Liver (tissue), 8 donors: ENCODE measurements at regions not wholly inside any gene's neighbourhood (a gene's known extent, or its start where the extent isn't known, plus 50 kb on each side); places are given as distances from the start of the nearest gene placed in this dataset.

ENCODE experiments used
- DNase-seq: peaks from one replicate; pipeline ENCODE4 v3.0.0-alpha.2; 2017; ENCODE audit warnings: low spot score
- H3K27ac ChIP-seq, 2 donors: one replicate each; pipeline ENCODE4 v1.7.0; 2013; ENCODE audit warnings: inconsistent platforms in 2 of 2, low read length in 2 of 2, control low read depth in 1 of 2, low read depth in 1 of 2, mild to moderate bottlenecking in 1 of 2
- H3K27me3 ChIP-seq, 4 donors: one replicate each; pipeline versions ENCODE4 v1.6.1 to v1.7.0; 2013; ENCODE audit warnings: low read length in 3 of 4, inconsistent platforms in 1 of 4, mild to moderate bottlenecking in 1 of 4, moderate library complexity in 1 of 4; ENCODE audit not compliant: control insufficient read depth in 4 of 4, insufficient read depth in 4 of 4
- H3K36me3 ChIP-seq, 4 donors: one replicate each; pipeline versions ENCODE4 v1.6.1 to v1.7.0; 2013; ENCODE audit warnings: low read length in 3 of 4, mild to moderate bottlenecking in 3 of 4, low read depth in 1 of 4, moderate library complexity in 1 of 4; ENCODE audit not compliant: control insufficient read depth in 4 of 4, insufficient read depth in 3 of 4
- H3K4me1 ChIP-seq, 4 donors: one replicate each; pipeline versions ENCODE4 v1.6.1 to v1.7.0; 2013; ENCODE audit warnings: low read length in 3 of 4, mild to moderate bottlenecking in 3 of 4, moderate library complexity in 1 of 4; ENCODE audit not compliant: control insufficient read depth in 4 of 4, insufficient read depth in 4 of 4
- H3K4me3 ChIP-seq, 3 donors: one replicate each; pipeline versions ENCODE4 v1.6.1 to v1.7.0; 2013; ENCODE audit warnings: low read length in 3 of 3, control low read depth in 1 of 3, low read depth in 1 of 3, mild to moderate bottlenecking in 1 of 3
- H3K9ac ChIP-seq, 2 donors: one replicate each; pipeline ENCODE4 v1.7.0; 2013; ENCODE audit warnings: low read length in 2 of 2, mild to moderate bottlenecking in 2 of 2, moderate library complexity in 2 of 2, control low read depth in 1 of 2, low read depth in 1 of 2
- H3K9me3 ChIP-seq, 4 donors: one replicate each; pipeline versions ENCODE4 v1.6.1 to v1.7.0; 2013; ENCODE audit warnings: low read length in 3 of 4; ENCODE audit not compliant: control insufficient read depth in 4 of 4
- CTCF ChIP-seq: fragments of 150-350 bp; IDR thresholded peaks from 2 replicates; pipeline ENCODE4 v1.5.1; 2017; ENCODE audit warnings: improper control_type of control experiment, low read depth, low read length; ENCODE audit not compliant: missing input control
- EGR1 ChIP-seq, 2 donors: IDR thresholded peaks; 2 replicates each; pipeline ENCODE4 v1.6.1; 2016 to 2018; ENCODE audit warnings: antibody characterized with exemption in 2 of 2, low read depth in 2 of 2
- FOXA1 ChIP-seq: IDR thresholded peaks from 2 replicates; pipeline ENCODE4 v1.6.1; 2016; ENCODE audit warnings: antibody characterized with exemption
- FOXA2 ChIP-seq: IDR thresholded peaks from 2 replicates; pipeline ENCODE4 v1.6.1; 2016; ENCODE audit warnings: antibody characterized with exemption
- GABPA ChIP-seq, 2 donors: IDR thresholded peaks in 1 of 2; conservative IDR thresholded peaks in 1 of 2; 2 replicates each; pipeline ENCODE4 v1.6.1; 2016; ENCODE audit warnings: antibody characterized with exemption in 2 of 2, mild to moderate bottlenecking in 1 of 2, moderate library complexity in 1 of 2
- HNF4A ChIP-seq, 2 donors: conservative IDR thresholded peaks; 2 replicates each; pipeline ENCODE4 v1.6.1; 2016; ENCODE audit warnings: antibody characterized with exemption in 2 of 2, mild to moderate bottlenecking in 2 of 2
- HNF4G ChIP-seq: IDR thresholded peaks from 2 replicates; pipeline ENCODE4 v1.6.1; 2016; ENCODE audit warnings: antibody characterized with exemption
- JUND ChIP-seq, 2 donors: IDR thresholded peaks; 2 replicates each; pipeline ENCODE4 v1.6.1; 2016; ENCODE audit warnings: antibody characterized with exemption in 2 of 2
- MAX ChIP-seq: IDR thresholded peaks from 2 replicates; pipeline ENCODE4 v1.6.1; 2016; ENCODE audit warnings: antibody characterized with exemption
- NR2F2 ChIP-seq: IDR thresholded peaks from 2 replicates; pipeline ENCODE4 v1.6.1; 2016; ENCODE audit warnings: antibody characterized with exemption
- RAD21 ChIP-seq, 2 donors: IDR thresholded peaks; 2 replicates each; pipeline ENCODE4 v1.6.1; 2016; ENCODE audit warnings: antibody characterized with exemption in 2 of 2, mild to moderate bottlenecking in 2 of 2
- RXRA ChIP-seq, 2 donors: IDR thresholded peaks; 2 replicates each; pipeline ENCODE4 v1.6.1; 2017 to 2018; ENCODE audit warnings: antibody characterized with exemption in 2 of 2, mild to moderate bottlenecking in 1 of 2
- SP1 ChIP-seq: IDR thresholded peaks from 2 replicates; pipeline ENCODE4 v1.6.1; 2018; ENCODE audit warnings: antibody characterized with exemption, mild to moderate bottlenecking
- TAF1 ChIP-seq: conservative IDR thresholded peaks from 2 replicates; pipeline ENCODE4 v1.6.1; 2016; ENCODE audit warnings: antibody characterized with exemption, mild to moderate bottlenecking
- YY1 ChIP-seq: IDR thresholded peaks from 2 replicates; pipeline ENCODE4 v1.6.1; 2016; ENCODE audit warnings: antibody characterized with exemption, mild to moderate bottlenecking
- ZBTB33 ChIP-seq: IDR thresholded peaks from 2 replicates; pipeline ENCODE4 v1.6.1; 2016; ENCODE audit warnings: antibody characterized with exemption
- WGBS: extraction: QIAGEN DNeasy Blood & Tissue Kit; methylation state at CpG from one replicate; pipeline ENCODE4 v1.1.7; 2013; 5-methylcytosine and 5-hydroxymethylcytosine counted together
- donor health status: healthy.
- donor health status: healthy.
- donor health status: healthy.
- donor health status: healthy.
- donor health status: healthy.

- 66% methylated on average over 6 of the region's 6 CpGs for WGBS
Observed at GRCh38 chr6:165119231-165120020, 190.0 kb downstream of the C6orf118 start.

GRCh38 chr6:165118736-165119135, 190.7 kb downstream of the C6orf118 start:
- Histone ChIP-seq H3K9me3 (peaks cover 0 to 7% (median 4%) of the 10 kb centered on the region in 4 donors), H3K27ac (no peak overlapping the region), H3K4me1 (no peaks in the 10 kb centered on the region), H3K4me3 (no peak overlapping the region), H3K9ac (no peak overlapping the region), H3K27me3 (no peaks in the 10 kb centered on the region), H3K36me3 (no peaks in the 10 kb centered on the region)
- 61% methylated on average over 5 of the region's 5 CpGs for WGBS
- no peak for DNase-seq
- TF ChIP-seq EGR1 (IDR thresholded peaks at IDR 0.05; ENCODE audit: low read depth in 2 of 2) (no peak), SP1 (no peak), JUND (IDR thresholded peaks at IDR 0.05) (no peak), GABPA (IDR thresholded peaks at IDR 0.05 in 1 of 2, conservative IDR thresholded peaks at IDR 0.05 in 1 of 2) (no peak), HNF4A (conservative IDR thresholded peaks at IDR 0.05) (no peak), FOXA2 (no peak), NR2F2 (no peak), FOXA1 (no peak), RAD21 (IDR thresholded peaks at IDR 0.05) (no peak), YY1 (no peak), HNF4G (no peak), MAX (no peak), CTCF (no peak), ZBTB33 (no peak), TAF1 (no peak), RXRA (IDR thresholded peaks at IDR 0.05) (no peak)

More at GRCh38 chr6:165119231-165120020, 190.0 kb downstream of the C6orf118 start:
- H3K36me3 ChIP-seq = no peaks in the 10 kb centered on the region
- DNase-seq = no peak
- no peak overlapping the region for H3K9ac ChIP-seq
- H3K9me3 ChIP-seq = peaks cover 0 to 3% (median under 1%) of the 10 kb centered on the region in 4 donors
- H3K27me3 ChIP-seq = no peaks in the 10 kb centered on the region
- TF ChIP-seq MAX (no peak), ZBTB33 (no peak), RAD21 (IDR thresholded peaks at IDR 0.05) (no peak), TAF1 (no peak), EGR1 (IDR thresholded peaks at IDR 0.05; ENCODE audit: low read depth in 2 of 2) (no peak), RXRA (IDR thresholded peaks at IDR 0.05) (no peak), CTCF (no peak)
- H3K4me1 ChIP-seq = no peaks in the 10 kb centered on the region
- no peak overlapping the region for H3K4me3 ChIP-seq
- H3K27ac ChIP-seq = no peak overlapping the region
